ENCODE measurements at regions not wholly inside any gene's neighbourhood (a gene's known extent, or its start where the extent isn't known, plus 50 kb on each side); places are given as distances from the start of the nearest gene placed in this dataset.
"Not testable (repeated sequence)": the region's sequence is repeated elsewhere in the genome, so short reads cannot be mapped to it uniquely, and the experiment has no call there.

DNA sequence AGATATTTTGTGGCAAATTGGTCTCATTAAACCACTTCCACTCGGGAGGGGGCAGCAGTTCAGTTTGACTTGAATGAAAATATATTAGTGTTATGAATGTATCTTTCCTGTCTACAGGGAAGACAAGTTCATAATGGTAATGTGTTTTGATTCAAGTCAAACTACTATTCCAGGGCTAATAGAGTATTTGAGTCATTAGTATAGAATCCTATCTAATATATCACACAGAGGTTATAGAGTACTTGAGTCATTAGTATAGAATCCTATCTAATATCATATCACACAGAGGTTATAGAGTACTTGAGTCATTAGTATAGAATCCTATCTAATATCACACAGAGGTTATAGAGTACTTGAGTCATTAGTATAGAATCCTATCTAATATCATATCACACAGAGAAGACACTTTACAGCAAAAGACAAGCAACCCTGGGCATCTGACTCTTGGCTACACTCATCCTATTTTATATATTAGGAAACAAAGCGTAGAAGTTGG, 199.7 kb upstream of the MAGI2 start:
- DNase-seq: no peak
- Histone ChIP-seq H3K27me3 (no peaks in the 10 kb centered on the region), H3K9me3 (no peaks in the 10 kb centered on the region), H3K4me1 (no peaks in the 10 kb centered on the region), H3K4me3 (no peak overlapping the region), H3K27ac (no peak overlapping the region), H3K36me3 (no peaks in the 10 kb centered on the region)
- intact Hi-C loops (cut with DNase I; ENCODE audit: low total_unique reads): no loop called here
- TF ChIP-seq, protein P1, sequence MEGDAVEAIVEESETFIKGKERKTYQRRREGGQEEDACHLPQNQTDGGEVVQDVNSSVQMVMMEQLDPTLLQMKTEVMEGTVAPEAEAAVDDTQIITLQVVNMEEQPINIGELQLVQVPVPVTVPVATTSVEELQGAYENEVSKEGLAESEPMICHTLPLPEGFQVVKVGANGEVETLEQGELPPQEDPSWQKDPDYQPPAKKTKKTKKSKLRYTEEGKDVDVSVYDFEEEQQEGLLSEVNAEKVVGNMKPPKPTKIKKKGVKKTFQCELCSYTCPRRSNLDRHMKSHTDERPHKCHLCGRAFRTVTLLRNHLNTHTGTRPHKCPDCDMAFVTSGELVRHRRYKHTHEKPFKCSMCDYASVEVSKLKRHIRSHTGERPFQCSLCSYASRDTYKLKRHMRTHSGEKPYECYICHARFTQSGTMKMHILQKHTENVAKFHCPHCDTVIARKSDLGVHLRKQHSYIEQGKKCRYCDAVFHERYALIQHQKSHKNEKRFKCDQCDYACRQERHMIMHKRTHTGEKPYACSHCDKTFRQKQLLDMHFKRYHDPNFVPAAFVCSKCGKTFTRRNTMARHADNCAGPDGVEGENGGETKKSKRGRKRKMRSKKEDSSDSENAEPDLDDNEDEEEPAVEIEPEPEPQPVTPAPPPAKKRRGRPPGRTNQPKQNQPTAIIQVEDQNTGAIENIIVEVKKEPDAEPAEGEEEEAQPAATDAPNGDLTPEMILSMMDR (IDR thresholded peaks at IDR 0.05): no peak

DNA sequence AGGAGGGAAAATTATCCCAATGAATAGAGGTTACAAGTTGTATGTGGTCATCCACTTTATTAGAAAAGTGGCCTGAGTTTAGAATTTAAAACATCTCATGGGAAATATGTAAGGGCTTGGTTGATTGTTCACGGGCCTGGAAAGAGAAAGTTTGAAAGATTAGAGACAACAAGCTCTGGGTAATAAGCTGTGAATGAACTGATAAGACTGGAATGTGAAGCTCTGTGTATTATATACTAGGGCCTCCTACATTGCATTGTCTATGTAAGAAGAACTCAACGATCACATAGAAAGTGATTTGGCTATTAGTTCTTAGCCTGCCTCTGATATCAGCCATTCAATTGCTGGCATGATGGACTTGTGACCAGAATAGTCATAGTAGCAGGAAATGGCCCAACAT, 199.2 kb upstream of the MAGI2 start:
- Histone ChIP-seq H3K9me3 (no peaks in the 10 kb centered on the region), H3K27me3 (no peaks in the 10 kb centered on the region), H3K27ac (no peak overlapping the region), H3K4me1 (no peaks in the 10 kb centered on the region), H3K4me3 (no peak overlapping the region), H3K36me3 (no peaks in the 10 kb centered on the region)
- intact Hi-C loops (cut with DNase I; ENCODE audit: low total_unique reads): no loop called here
- no peak for DNase-seq
- TF ChIP-seq, protein P1 (IDR thresholded peaks at IDR 0.05): no peak

DNA sequence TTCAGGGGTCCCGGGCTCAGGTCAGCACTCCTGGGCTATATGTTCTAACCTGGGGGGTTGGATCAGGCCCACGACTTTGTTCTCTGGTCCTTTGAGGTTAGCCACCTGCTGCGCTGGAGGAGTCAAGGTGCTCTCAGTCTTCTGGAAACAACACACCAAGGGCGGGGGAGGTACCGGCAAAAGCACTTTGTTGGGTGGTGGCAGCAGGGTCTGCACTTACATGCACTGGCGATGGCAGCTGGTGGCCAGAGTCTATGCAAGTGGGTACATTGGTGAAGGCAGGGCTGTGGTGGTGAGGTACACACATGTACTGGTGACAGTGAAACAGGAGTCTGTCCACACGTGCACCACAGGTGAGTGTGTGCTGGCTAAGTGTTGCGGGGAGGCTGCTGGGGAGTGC, 194.2 kb upstream of the MAGI2 start:
- Histone ChIP-seq H3K27ac (no peak overlapping the region), H3K4me3 (no peak overlapping the region), H3K4me1 (no peaks in the 10 kb centered on the region), H3K9me3 (no peaks in the 10 kb centered on the region), H3K36me3 (no peaks in the 10 kb centered on the region), H3K27me3 (no peaks in the 10 kb centered on the region)
- DNase-seq: no peak
- intact Hi-C loops (cut with DNase I; ENCODE audit: low total_unique reads): no loop called here
- TF ChIP-seq, protein P1 (IDR thresholded peaks at IDR 0.05): no peak

DNA sequence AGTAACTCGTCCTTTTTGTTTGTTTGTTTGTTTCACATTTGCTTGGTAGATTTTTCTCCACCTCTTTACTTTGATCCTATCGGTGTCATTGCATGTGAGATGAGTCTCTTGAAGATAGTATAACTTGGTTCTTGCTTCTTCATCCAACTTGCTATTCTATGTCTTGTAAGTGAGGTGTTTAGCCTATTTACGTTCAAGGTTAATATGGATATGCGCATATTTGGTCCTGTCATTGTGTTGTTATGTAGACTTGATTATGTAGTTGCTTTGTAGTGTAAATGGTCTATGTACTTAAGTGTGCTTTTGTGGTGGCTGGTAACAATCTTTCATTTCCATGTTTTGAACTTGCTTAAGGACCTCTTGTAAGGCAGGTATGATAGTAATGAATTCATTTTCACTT, 192.8 kb upstream of the MAGI2 start:
- TF ChIP-seq, protein P1 (IDR thresholded peaks at IDR 0.05): no peak
- no peak for DNase-seq
- Histone ChIP-seq H3K27me3 (no peaks in the 10 kb centered on the region), H3K36me3 (no peaks in the 10 kb centered on the region), H3K27ac (no peak overlapping the region), H3K4me3 (no peak overlapping the region), H3K9me3 (no peaks in the 10 kb centered on the region), H3K4me1 (no peaks in the 10 kb centered on the region)
- intact Hi-C loops (cut with DNase I; ENCODE audit: low total_unique reads): no loop called here

DNA sequence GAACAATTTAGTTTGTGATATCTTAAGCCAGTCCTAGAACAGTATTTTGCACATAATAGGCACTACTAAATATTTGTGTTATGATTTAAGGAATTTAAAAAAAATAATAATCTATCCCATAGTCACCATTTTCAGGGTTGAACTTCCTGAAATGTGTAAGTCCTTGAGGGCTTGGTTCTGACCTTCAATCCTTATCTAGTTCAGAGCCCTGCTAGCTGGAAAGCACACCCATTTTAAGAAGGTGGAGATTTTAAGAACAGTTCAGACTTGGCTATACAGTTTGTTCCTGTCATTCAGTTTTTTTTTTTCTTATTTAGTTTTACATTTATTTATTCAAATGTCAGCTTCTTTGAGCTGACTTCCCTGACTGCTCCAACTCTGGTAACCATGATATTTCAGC, 183.4 kb upstream of the MAGI2 start:
- intact Hi-C loops (cut with DNase I; ENCODE audit: low total_unique reads): no loop called here
- Histone ChIP-seq H3K27ac (no peak overlapping the region), H3K27me3 (no peaks in the 10 kb centered on the region), H3K9me3 (no peaks in the 10 kb centered on the region), H3K4me3 (no peak overlapping the region), H3K36me3 (no peaks in the 10 kb centered on the region), H3K4me1 (no peaks in the 10 kb centered on the region)
- no peak for DNase-seq
- TF ChIP-seq, protein P1 (IDR thresholded peaks at IDR 0.05): no peak

DNA sequence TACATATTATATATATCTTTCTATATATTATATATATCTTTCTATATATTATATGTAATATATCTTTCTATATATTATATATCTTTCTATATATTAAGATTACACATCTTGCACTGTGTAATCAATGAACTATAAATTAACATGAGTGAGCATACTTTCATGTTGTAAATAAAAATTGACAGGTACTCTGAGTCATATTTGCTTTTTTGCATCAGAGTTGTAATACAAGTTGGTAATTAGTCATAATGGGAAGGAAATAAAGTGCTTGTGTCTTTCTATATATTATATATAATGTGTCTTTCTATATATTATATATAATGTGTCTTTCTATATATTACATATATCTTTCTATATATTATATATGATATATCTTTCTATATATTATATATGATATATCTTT, 172.5 kb upstream of the MAGI2 start:
- H3K9me3 ChIP-seq; H3K4me1 ChIP-seq; H3K27ac ChIP-seq; H3K27me3 ChIP-seq; DNase-seq; intact Hi-C loops (cut with DNase I; ENCODE audit: low total_unique reads); H3K36me3 ChIP-seq; H3K4me3 ChIP-seq: not testable (repeated sequence)

All from tibial artery (tissue), 4 donors.